ENCODE measurements at regions not wholly inside any gene's neighbourhood (a gene's known extent, or its start where the extent isn't known, plus 50 kb on each side); places are given as distances from the start of the nearest gene placed in this dataset.

DNA sequence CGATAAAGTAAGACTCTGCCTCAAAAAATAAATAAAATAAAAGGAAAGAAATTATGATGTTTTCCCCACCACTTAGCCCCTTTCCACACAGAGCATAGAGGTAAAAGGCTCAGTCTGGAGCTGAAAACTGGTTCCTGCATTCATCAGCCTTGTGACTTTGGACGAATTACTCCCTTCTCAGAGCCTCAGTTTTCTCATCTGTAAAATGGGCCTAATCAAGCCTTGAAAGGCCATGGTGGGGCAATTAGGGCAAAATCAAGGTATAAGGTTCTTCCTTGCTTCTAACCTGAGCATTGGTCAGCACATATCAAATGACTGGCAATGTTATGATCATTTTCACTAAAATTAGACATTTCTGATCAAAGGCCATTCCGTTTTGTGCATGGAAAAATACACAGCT is 417.7 kb downstream of the MN1 start:
- Histone ChIP-seq H2BK5ac (ENCODE audit: low read depth, low read length, poor library complexity, severe bottlenecking) (no peak overlapping the region), H2BK120ac (ENCODE audit: low read depth, low read length) (no peak overlapping the region), H3K23ac (ENCODE audit: low read length in 2 of 2) (no peak overlapping the region), H2AK5ac (ENCODE audit: low read length, severe bottlenecking) (peak overlapping the region; percentile 40), H3K79me1 (replicated peaks; ENCODE audit: low read length, poor library complexity, severe bottlenecking) (no peaks in the 10 kb centered on the region), H3K4me2 (ENCODE audit: low read length, poor library complexity, severe bottlenecking) (no peak overlapping the region), H3K9me3 (ENCODE audit: control insufficient read depth, low read length) (no peaks in the 10 kb centered on the region), H3K9ac (ENCODE audit: low read length) (no peak overlapping the region), H4K91ac (ENCODE audit: low read length) (no peak overlapping the region), H3K4me3 (ENCODE audit: insufficient read depth in 1 of 2, low read depth in 1 of 2, low read length in 2 of 2) (no peak overlapping the region), H3K4ac (ENCODE audit: low read depth in 1 of 2, low read length in 2 of 2) (no peak overlapping the region), H3K27me3 (ENCODE audit: control insufficient read depth in 1 of 2, insufficient read depth in 1 of 2, low read length in 2 of 2) (peaks cover 6 to 88% of the 10 kb centered on the region in 2 experiments), H3K27ac (ENCODE audit: low read length, poor library complexity, severe bottlenecking) (no peak overlapping the region), H3K4me1 (ENCODE audit: control insufficient read depth, insufficient read depth, low read depth, low read length) (peaks cover 14% of the 10 kb centered on the region), H2AFZ (ENCODE audit: low read depth, low read length) (no peak overlapping the region), H2BK12ac (ENCODE audit: low read length in 2 of 2) (no peak overlapping the region), H3K14ac (ENCODE audit: low read length in 2 of 2) (no peak overlapping the region), H3K36me3 (ENCODE audit: control insufficient read depth in 1 of 2, insufficient read depth in 2 of 2, low read depth in 1 of 2, low read length in 2 of 2) (no peaks in the 10 kb centered on the region), H4K8ac (ENCODE audit: low read length) (no peak overlapping the region), H2BK15ac (ENCODE audit: low read depth, poor library complexity, severe bottlenecking) (no peak overlapping the region), H3K18ac (ENCODE audit: low read depth in 1 of 2, low read length in 2 of 2) (no peak overlapping the region)
- no peak for DNase-seq
- WGBS, result 89% methylated on average over 2 of the region's 3 CpGs

DNA sequence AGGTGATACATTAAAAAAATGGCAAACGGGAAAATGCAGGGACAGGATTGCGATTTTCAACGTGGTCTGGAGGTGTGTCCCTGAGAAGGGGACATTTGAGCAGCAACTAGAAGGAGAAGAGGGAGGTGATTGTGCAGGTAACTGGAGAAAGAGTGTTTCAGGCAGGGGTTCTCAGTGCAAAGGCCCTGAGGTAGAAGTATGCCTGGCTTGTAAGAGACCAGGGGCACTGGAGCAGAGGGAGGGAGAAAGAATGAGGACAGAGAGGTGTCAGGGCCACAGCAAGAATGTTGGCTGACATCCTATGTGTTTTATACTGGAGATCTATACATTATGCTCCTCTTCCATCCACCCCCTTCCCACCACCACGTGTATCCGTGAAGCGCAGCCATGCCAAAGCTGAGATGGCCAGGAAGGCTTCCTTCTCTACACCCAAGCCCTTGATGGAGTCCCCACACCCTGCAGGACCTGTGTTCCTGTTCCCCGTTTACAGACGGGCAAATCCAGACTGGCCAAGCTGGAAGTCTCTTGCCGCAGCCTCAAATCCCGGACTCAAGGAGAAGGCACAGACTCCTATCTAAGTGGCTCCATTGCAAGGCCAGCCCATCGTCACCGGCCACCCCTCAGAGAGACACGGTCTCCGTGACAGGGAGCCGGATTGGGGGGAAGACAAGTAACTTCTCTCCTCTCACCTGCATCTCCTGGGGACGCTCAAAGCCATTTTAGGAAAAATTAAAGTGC is 416.1 kb downstream of the MN1 start:
- no peak overlapping the region for H2AFZ ChIP-seq (ENCODE audit: low read depth, low read length)
- H3K9me3 ChIP-seq (ENCODE audit: control insufficient read depth, low read length), result no peaks in the 10 kb centered on the region
- H2BK120ac ChIP-seq (ENCODE audit: low read depth, low read length), result no peak overlapping the region
- H3K4me1 ChIP-seq (ENCODE audit: control insufficient read depth, insufficient read depth, low read depth, low read length), result peaks cover 11% of the 10 kb centered on the region
- H3K14ac ChIP-seq (ENCODE audit: low read length in 2 of 2), result no peak overlapping the region
- no peak overlapping the region for H2BK5ac ChIP-seq (ENCODE audit: low read depth, low read length, poor library complexity, severe bottlenecking)
- peaks cover 6 to 88% of the 10 kb centered on the region in 2 experiments for H3K27me3 ChIP-seq (ENCODE audit: control insufficient read depth in 1 of 2, insufficient read depth in 1 of 2, low read length in 2 of 2)
- H3K4me3 ChIP-seq (ENCODE audit: insufficient read depth in 1 of 2, low read depth in 1 of 2, low read length in 2 of 2), result no peak overlapping the region
- no peak overlapping the region for H3K23ac ChIP-seq (ENCODE audit: low read length in 2 of 2)
- H3K27ac ChIP-seq (ENCODE audit: low read length, poor library complexity, severe bottlenecking), result peak overlapping the region; percentile 57
- no peak overlapping the region for H3K18ac ChIP-seq (ENCODE audit: low read depth in 1 of 2, low read length in 2 of 2)
- no peak overlapping the region for H3K9ac ChIP-seq (ENCODE audit: low read length)
- H2BK15ac ChIP-seq (ENCODE audit: low read depth, poor library complexity, severe bottlenecking), result no peak overlapping the region
- no peak for DNase-seq
- H4K91ac ChIP-seq (ENCODE audit: low read length), result no peak overlapping the region
- no peaks in the 10 kb centered on the region for H3K79me1 ChIP-seq (replicated peaks; ENCODE audit: low read length, poor library complexity, severe bottlenecking)
- H2BK12ac ChIP-seq (ENCODE audit: low read length in 2 of 2), result no peak overlapping the region
- H3K4ac ChIP-seq (ENCODE audit: low read depth in 1 of 2, low read length in 2 of 2), result no peak overlapping the region
- H3K36me3 ChIP-seq (ENCODE audit: control insufficient read depth in 1 of 2, insufficient read depth in 2 of 2, low read depth in 1 of 2, low read length in 2 of 2), result no peaks in the 10 kb centered on the region
- peak overlapping the region; percentile 61 for H2AK5ac ChIP-seq (ENCODE audit: low read length, severe bottlenecking)
- H3K4me2 ChIP-seq (ENCODE audit: low read length, poor library complexity, severe bottlenecking), result no peak overlapping the region
- 94% methylated on average over 16 of the region's 16 CpGs for WGBS
- H4K8ac ChIP-seq (ENCODE audit: low read length), result no peak overlapping the region

DNA sequence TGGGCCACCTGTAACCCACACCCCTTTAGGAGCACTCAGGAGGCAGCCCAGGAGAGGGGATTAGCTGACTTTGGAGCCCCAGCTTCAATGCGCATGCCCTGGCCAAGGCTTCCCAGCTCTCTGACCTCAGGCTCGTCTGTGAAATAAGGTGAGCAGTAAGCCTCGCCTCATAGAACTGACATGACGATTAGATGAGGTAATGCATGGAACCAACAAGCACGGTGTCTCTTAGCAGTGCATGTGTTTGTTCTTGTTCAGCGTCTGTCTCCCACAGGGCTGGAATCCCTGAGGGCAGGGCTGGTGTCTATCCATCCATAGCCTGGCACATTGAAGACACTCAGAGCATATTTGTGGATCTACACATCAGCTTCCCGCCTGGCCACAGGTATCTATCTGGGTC is 415.4 kb downstream of the MN1 start:
- WGBS, result 88% methylated on average over 7 of the region's 7 CpGs
- Histone ChIP-seq H3K23ac (ENCODE audit: low read length in 2 of 2) (no peak overlapping the region), H2BK15ac (ENCODE audit: low read depth, poor library complexity, severe bottlenecking) (no peak overlapping the region), H3K9me3 (ENCODE audit: control insufficient read depth, low read length) (no peaks in the 10 kb centered on the region), H3K27ac (ENCODE audit: low read length, poor library complexity, severe bottlenecking) (peak overlapping the region; percentile 57), H3K27me3 (ENCODE audit: control insufficient read depth in 1 of 2, insufficient read depth in 1 of 2, low read length in 2 of 2) (peaks cover 6 to 87% of the 10 kb centered on the region in 2 experiments), H3K4me3 (ENCODE audit: insufficient read depth in 1 of 2, low read depth in 1 of 2, low read length in 2 of 2) (no peak overlapping the region), H2AFZ (ENCODE audit: low read depth, low read length) (no peak overlapping the region), H3K4me2 (ENCODE audit: low read length, poor library complexity, severe bottlenecking) (no peak overlapping the region), H3K14ac (ENCODE audit: low read length in 2 of 2) (no peak overlapping the region), H3K79me1 (replicated peaks; ENCODE audit: low read length, poor library complexity, severe bottlenecking) (no peaks in the 10 kb centered on the region), H2BK120ac (ENCODE audit: low read depth, low read length) (no peak overlapping the region), H3K4me1 (ENCODE audit: control insufficient read depth, insufficient read depth, low read depth, low read length) (peaks cover 11% of the 10 kb centered on the region), H3K4ac (ENCODE audit: low read depth in 1 of 2, low read length in 2 of 2) (no peak overlapping the region), H4K91ac (ENCODE audit: low read length) (no peak overlapping the region), H3K36me3 (ENCODE audit: control insufficient read depth in 1 of 2, insufficient read depth in 2 of 2, low read depth in 1 of 2, low read length in 2 of 2) (no peaks in the 10 kb centered on the region), H2AK5ac (ENCODE audit: low read length, severe bottlenecking) (peak overlapping the region; percentile 61), H2BK5ac (ENCODE audit: low read depth, low read length, poor library complexity, severe bottlenecking) (peak overlapping the region; percentile 21), H2BK12ac (ENCODE audit: low read length in 2 of 2) (no peak overlapping the region), H3K18ac (ENCODE audit: low read depth in 1 of 2, low read length in 2 of 2) (no peak overlapping the region), H3K9ac (ENCODE audit: low read length) (no peak overlapping the region), H4K8ac (ENCODE audit: low read length) (no peak overlapping the region)
- DNase-seq, result no peak

DNA sequence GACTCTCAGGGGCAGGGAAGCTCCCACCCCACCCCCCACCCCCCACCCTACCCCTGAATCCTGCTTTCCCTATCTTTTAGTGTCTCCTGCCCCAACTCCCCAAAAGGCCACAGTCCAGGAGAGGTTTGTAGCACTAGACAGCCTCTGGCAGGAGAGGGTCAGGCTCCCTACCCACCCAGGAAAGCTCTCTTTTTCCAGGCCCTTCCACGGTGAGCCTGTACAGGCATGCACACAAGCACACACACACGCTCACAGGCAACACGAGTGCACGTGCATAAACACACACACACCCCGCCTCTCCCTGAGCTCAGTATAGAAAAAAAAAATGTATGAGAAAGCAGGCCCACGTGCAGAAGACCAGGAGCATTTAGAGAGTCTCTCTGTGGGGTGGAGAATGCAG is 414.0 kb downstream of the MN1 start:
- no peak overlapping the region for H3K27ac ChIP-seq (ENCODE audit: low read length, poor library complexity, severe bottlenecking)
- no peak overlapping the region for H2BK120ac ChIP-seq (ENCODE audit: low read depth, low read length)
- H2AFZ ChIP-seq (ENCODE audit: low read depth, low read length), result no peak overlapping the region
- no peak overlapping the region for H3K9ac ChIP-seq (ENCODE audit: low read length)
- H2BK5ac ChIP-seq (ENCODE audit: low read depth, low read length, poor library complexity, severe bottlenecking), result no peak overlapping the region
- no peak overlapping the region for H3K14ac ChIP-seq (ENCODE audit: low read length in 2 of 2)
- no peak overlapping the region for H3K23ac ChIP-seq (ENCODE audit: low read length in 2 of 2)
- H3K27me3 ChIP-seq (ENCODE audit: control insufficient read depth in 1 of 2, insufficient read depth in 1 of 2, low read length in 2 of 2), result peaks cover 10 to 82% of the 10 kb centered on the region in 2 experiments
- WGBS, result no CpG with 5 or more reads among the region's 6 CpGs
- H3K9me3 ChIP-seq (ENCODE audit: control insufficient read depth, low read length), result no peaks in the 10 kb centered on the region
- no peak overlapping the region for H3K4ac ChIP-seq (ENCODE audit: low read depth in 1 of 2, low read length in 2 of 2)
- H3K18ac ChIP-seq (ENCODE audit: low read depth in 1 of 2, low read length in 2 of 2), result no peak overlapping the region
- H2BK15ac ChIP-seq (ENCODE audit: low read depth, poor library complexity, severe bottlenecking), result no peak overlapping the region
- no peak overlapping the region for H3K4me2 ChIP-seq (ENCODE audit: low read length, poor library complexity, severe bottlenecking)
- peak overlapping the region; percentile 47 for H2AK5ac ChIP-seq (ENCODE audit: low read length, severe bottlenecking)
- no peaks in the 10 kb centered on the region for H3K36me3 ChIP-seq (ENCODE audit: control insufficient read depth in 1 of 2, insufficient read depth in 2 of 2, low read depth in 1 of 2, low read length in 2 of 2)
- H2BK12ac ChIP-seq (ENCODE audit: low read length in 2 of 2), result no peak overlapping the region
- DNase-seq, result no peak
- H4K8ac ChIP-seq (ENCODE audit: low read length), result no peak overlapping the region
- no peaks in the 10 kb centered on the region for H3K79me1 ChIP-seq (replicated peaks; ENCODE audit: low read length, poor library complexity, severe bottlenecking)
- H4K91ac ChIP-seq (ENCODE audit: low read length), result no peak overlapping the region
- H3K4me1 ChIP-seq (ENCODE audit: control insufficient read depth, insufficient read depth, low read depth, low read length), result peaks cover 12% of the 10 kb centered on the region
- no peak overlapping the region for H3K4me3 ChIP-seq (ENCODE audit: insufficient read depth in 1 of 2, low read depth in 1 of 2, low read length in 2 of 2)
